ENCODE measurements at regions not wholly inside any gene's neighbourhood (a gene's known extent, or its start where the extent isn't known, plus 50 kb on each side); places are given as distances from the start of the nearest gene placed in this dataset.

DNA sequence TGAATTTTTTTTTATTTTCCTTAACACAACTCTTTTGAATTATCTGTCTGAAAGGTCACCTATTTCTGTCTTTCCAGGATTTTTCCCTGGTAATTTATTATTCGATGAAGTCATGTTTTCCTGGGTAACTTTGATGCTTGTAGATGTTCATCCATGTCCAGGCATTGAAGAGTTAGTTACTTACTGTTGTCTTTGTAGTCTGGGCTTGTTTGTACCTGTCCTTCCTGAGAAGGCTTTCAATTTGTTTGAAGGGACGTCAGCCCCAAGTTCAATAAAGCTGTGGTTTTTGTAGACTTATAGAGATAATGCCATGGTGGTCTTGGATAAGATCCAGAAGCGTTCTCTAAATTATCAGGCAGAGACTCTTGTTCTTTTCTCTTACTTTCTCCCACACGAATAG is 252.4 kb upstream of the ARHGAP24 start:
- Histone ChIP-seq H3K4me1 (no peaks in the 10 kb centered on the region), H3K4me3 (no peak overlapping the region), H3K27ac (no peak overlapping the region), H3K9me3 (peaks cover 8 to 11% of the 10 kb centered on the region in 2 donors), H3K36me3 (no peaks in the 10 kb centered on the region), H3K27me3 (no peaks in the 10 kb centered on the region)
- intact Hi-C loops (cut with DNase I; ENCODE audit: low total_unique reads) = no loop called here
- TF ChIP-seq POLR2A (IDR thresholded peaks at IDR 0.05) (no peak), POLR2AphosphoS5 (IDR thresholded peaks at IDR 0.05) (no peak), CTCF (IDR thresholded peaks at IDR 0.05) (no peak)
- DNase-seq (ENCODE audit: low spot score in 2 of 2) = no peak

GRCh38 chr4:85228264-85228663 is 246.7 kb upstream of the ARHGAP24 start:
- Histone ChIP-seq H3K4me3 (no peak overlapping the region), H3K4me1 (no peaks in the 10 kb centered on the region), H3K27ac (no peak overlapping the region), H3K36me3 (no peaks in the 10 kb centered on the region), H3K9me3 (no peaks in the 10 kb centered on the region), H3K27me3 (no peaks in the 10 kb centered on the region)
- TF ChIP-seq POLR2AphosphoS5 (IDR thresholded peaks at IDR 0.05) (no peak), CTCF (IDR thresholded peaks at IDR 0.05) (no peak), POLR2A (IDR thresholded peaks at IDR 0.05) (no peak)
- DNase-seq (ENCODE audit: low spot score in 2 of 2) = no peak
- intact Hi-C loops (cut with DNase I; ENCODE audit: low total_unique reads) = no loop called here

DNA sequence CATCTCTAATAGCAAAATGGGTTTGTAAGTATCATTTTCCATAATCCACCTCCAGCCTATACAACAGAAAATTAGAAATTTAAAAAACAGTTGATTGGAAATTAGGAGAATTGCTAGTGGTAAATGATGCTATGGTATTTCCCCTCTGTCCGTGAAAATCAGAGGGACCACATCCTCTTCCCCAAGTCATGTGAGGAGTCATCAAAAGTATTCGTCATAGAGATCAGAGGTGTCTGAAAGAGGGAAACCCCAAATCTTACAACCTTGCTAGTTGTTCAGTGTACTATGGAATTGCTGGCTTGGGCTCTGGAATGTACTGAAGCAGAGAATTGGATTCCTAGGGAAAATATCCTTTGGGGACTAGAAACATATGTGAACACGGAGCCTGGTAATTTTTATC is 241.4 kb upstream of the ARHGAP24 start:
- intact Hi-C loops (cut with DNase I; ENCODE audit: low total_unique reads) = no loop called here
- no peak overlapping the region for H3K4me3 ChIP-seq
- no peaks in the 10 kb centered on the region for H3K4me1 ChIP-seq
- H3K36me3 ChIP-seq = no peaks in the 10 kb centered on the region
- TF ChIP-seq POLR2A (IDR thresholded peaks at IDR 0.05) (no peak), POLR2AphosphoS5 (IDR thresholded peaks at IDR 0.05) (no peak), CTCF (IDR thresholded peaks at IDR 0.05) (no peak)
- no peak overlapping the region for H3K27ac ChIP-seq
- no peaks in the 10 kb centered on the region for H3K27me3 ChIP-seq
- H3K9me3 ChIP-seq = no peaks in the 10 kb centered on the region
- DNase-seq (ENCODE audit: low spot score in 2 of 2) = no peak

DNA sequence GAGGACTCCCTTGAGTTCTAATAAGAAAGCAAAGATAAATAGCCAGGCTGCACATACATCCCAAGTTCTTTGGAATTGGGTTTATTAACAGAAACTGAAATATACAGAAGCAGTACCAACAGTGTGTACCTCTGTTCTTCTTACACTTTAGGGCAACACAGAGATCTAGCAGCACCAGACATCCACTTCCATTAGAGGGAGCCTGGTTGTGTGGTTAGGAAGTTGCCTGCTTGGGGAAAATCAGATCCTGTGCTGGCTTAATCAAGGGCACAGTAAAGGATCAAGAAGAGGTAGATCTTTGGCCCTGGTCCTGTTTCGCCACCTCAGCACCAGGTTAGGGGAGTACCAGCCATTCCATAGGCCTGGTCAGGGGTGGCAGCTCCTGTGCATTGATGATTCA is 231.1 kb upstream of the ARHGAP24 start:
- Histone ChIP-seq H3K4me1 (no peaks in the 10 kb centered on the region), H3K36me3 (no peaks in the 10 kb centered on the region), H3K9me3 (peaks cover 0 to 10% of the 10 kb centered on the region in 2 donors), H3K27ac (no peak overlapping the region), H3K27me3 (no peaks in the 10 kb centered on the region), H3K4me3 (no peak overlapping the region)
- no peak for TF ChIP-seq POLR2AphosphoS5 (IDR thresholded peaks at IDR 0.05)
- TF ChIP-seq POLR2A (IDR thresholded peaks at IDR 0.05) = no peak
- TF ChIP-seq CTCF (IDR thresholded peaks at IDR 0.05) = no peak
- intact Hi-C loops (cut with DNase I; ENCODE audit: low total_unique reads) = no loop called here
- no peak for DNase-seq (ENCODE audit: low spot score in 2 of 2)

GRCh38 chr4:85244638-85245037 is 230.3 kb upstream of the ARHGAP24 start:
- Histone ChIP-seq H3K4me1 (no peaks in the 10 kb centered on the region), H3K27ac (no peak overlapping the region), H3K4me3 (no peak overlapping the region), H3K36me3 (no peaks in the 10 kb centered on the region), H3K9me3 (peaks cover 0 to 10% of the 10 kb centered on the region in 2 donors), H3K27me3 (no peaks in the 10 kb centered on the region)
- TF ChIP-seq POLR2AphosphoS5 (IDR thresholded peaks at IDR 0.05) (no peak), CTCF (IDR thresholded peaks at IDR 0.05) (no peak), POLR2A (IDR thresholded peaks at IDR 0.05) (no peak)
- no peak for DNase-seq (ENCODE audit: low spot score in 2 of 2)
- intact Hi-C loops (cut with DNase I; ENCODE audit: low total_unique reads) = no loop called here
